DMS 273 treated with DMSO at 0.1 percent for 48 hours (cell line): ENCODE measurements at regions not wholly inside any gene's neighbourhood (a gene's known extent, or its start where the extent isn't known, plus 50 kb on each side); places are given as distances from the start of the nearest gene placed in this dataset.

Experiments used
- DNase-seq: peaks from one replicate; lab custom pipeline; 2025; lab: John Stamatoyannopoulos, UW

DNA sequence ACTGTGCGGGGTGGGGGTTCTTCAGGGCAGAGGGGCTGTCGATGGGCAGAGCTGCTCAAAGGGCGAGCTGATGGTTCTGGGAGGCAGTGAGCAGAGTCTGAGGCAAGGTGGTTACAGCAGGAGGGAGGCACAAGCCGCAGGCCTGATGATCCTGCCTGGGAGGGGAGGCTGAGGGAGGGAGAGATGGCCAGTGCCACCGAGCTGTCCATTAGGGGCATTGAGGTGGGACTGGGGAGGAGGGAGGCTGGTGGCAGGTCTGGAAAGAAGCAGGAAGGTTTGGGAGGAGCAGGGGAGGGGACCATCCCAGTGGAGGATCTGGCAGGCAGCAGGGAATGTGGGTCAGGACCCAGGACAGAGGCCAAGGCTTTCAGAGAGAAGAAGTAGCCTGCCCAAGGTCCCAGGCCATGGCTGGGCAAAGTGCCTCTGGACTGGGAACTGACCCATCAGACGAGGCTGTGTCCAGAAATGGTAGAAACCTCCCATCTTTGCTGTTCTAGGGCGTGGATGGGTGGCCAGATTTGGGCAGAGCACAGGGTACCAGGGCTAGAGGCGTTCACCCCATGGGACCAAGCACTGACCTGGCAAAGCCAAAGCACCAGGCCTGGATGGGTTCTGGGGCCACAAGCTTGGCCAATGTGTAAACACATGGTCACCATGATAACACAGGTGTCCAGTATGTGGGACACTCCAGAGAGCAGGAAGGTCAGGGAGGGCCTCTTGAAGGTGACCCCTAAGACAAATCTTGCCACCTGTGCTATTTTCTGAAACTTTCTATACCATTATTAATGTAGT is 55.5 kb downstream of the INHBB start:
- DNase-seq = no peak

DNA sequence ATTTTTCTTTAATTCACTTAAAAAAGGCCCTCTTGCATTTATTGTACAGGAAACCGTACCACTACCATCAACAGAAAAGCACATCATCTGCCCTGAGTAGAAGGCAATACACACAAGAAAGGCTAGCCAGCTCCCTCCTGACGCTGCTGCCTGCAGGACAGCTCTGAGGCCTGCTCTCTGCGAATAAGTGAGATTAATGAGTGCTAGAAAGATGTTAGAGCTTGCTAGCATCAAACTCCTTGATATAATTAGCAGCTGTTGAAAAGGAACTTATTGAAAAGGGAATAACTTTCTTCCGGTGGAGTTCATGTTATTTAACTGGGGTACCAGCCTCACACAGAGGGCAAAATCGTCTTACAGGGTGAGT is 56.1 kb downstream of the INHBB start:
- no peak for DNase-seq

DNA sequence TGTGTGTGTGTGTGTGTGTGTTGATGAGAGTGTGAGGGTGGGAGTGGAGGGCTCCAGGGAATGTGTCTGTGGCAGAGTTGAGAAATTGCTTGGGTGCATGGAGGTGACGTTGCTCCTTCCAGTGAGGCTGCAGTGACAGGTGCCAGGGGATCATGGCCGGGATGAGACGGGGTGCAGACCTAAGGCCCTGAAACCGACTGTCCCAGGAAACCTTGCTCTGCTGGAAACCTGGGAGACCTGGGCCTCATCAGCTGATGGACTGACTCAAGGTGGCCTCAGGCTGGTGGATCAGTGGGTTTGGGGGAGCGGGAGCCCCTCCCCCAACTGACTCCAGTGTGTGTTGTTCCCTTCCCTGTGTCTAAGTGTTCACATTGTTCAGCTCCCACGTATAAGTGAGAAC is 56.6 kb downstream of the INHBB start:
- no peak for DNase-seq

DNA sequence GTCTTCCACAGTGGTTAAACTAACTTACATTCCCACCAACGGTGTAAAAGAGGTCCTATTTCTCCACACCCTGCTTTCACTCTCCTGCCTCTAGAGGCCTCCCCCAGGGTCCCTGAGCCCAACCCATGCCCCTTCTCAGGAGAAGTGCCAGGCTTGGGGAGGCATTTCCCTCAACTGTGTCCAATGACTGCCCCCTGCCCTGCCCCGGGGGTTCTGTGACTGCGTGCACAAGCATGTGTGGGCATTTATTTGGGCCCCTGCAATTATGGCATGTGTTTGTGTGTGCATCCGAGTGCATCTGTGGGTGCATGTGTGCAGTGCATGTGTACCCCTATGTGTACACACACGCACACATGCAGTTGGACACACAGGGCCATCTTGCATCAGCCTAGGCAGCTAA is 57.3 kb downstream of the INHBB start:
- no peak for DNase-seq

DNA sequence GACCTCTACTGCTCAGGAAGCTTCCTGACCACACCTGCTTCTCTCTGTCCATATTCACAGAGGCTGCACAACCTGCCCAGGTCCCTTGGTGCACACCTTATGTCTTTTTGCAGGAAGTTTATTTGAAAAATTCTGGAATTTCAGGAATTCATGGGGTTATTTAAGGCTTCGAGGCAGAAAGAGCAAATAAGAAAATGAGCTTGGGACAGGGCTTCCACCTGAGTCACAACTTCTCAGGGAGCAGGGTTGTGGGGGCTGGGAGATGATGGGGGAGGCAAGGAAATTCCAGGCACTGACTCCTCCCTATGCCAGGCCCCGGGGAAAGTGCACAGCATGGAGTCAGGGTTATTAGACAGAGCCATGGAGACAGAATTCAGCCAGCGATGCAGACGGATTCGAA is 57.7 kb downstream of the INHBB start:
- no peak for DNase-seq

DNA sequence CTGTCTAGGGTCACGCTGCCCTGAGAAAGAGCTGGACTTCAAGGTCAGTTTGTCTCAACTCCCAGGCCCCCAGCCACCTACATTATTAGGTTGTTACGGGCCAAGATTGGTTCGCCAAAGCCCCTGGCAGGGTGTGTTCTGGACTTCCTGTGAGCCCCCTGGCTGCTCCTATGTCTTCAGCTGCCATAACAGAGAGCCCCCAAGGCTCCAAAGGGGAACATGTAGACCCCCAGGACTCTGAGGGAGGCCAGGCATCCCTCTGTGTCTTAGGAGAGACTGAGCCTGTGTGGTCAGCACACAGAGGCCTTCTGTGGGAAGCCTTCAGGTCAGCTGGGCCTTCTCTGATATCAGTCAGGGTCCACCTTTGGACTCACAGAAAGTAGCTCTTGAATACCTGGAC is 58.3 kb downstream of the INHBB start:
- DNase-seq = no peak

DNA sequence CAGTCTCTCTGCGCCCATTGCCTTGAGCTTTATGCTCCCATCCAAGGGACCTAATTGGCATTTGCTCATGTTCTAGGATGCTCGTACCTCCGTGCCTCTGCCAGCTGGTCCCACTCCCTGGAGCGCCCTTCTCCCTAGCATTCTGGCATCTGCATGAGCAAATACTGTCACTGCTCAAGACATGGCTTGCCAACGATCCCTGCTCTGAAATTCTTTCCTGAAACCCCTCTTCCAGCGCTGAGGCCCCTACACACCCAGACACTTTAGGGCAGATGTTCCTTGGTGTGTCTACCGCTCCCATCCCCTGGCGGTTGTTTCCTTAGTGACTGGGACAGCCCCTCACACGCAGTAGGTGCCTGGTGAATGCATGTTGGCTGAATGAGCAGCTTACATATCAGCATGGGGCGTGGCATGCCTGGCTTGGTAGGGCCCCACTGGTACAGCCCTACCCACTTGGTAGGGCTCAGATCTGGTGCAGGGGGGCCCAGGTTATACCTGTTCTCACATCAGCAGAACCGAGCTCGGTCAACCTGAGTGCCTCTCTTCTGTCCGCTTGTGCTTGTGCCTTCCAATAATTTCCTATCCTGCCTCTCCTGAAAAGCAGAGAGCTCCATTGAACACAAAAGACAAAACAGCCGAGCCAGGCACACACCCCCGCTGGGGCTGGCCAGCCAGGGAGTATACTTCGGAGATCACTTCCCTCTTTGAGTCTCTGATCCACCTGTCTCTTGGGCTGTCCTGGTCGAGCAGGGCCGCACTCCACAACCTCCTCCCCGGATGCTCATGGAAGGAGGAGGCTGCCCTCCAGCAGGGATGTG is 59.2 kb downstream of the INHBB start:
- no peak for DNase-seq

DNA sequence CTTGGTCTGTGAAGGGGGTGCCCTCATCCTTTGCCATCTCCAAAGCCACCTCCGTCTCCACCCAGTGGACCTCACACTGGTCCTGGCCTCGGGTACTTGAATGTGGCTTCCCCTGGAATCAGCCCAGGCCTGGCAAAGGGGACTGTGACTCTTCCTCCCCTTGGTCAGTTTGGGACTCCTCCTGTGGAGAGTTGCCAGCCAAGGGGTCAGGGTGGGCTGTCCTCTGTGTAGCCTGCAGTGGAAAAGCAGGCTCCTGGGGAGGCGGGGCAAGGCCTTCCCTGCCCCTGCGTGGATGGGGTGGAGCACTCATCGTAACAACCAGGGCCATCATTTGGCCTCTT is 59.8 kb downstream of the INHBB start:
- DNase-seq = no peak

DNA sequence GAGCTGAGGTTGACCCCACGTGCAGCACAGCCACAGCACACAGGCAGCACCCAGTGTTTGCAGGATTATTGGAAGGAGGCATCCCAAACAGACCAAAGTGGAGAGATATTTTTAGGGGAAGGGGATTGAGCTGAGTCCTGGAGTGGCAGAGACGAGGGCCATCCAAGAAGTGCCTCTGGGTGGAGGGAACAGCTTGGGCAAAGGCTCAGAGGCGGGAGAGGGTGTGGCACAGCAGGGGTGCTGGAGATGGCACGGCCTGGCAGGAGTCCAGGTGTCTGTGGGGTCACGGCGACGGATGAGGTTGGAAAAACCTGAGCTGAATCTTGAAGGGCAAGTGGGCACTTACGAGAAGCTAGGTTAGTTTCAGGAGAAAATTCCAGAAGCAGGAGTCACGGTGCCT is 60.6 kb downstream of the INHBB start:
- DNase-seq = no peak

DNA sequence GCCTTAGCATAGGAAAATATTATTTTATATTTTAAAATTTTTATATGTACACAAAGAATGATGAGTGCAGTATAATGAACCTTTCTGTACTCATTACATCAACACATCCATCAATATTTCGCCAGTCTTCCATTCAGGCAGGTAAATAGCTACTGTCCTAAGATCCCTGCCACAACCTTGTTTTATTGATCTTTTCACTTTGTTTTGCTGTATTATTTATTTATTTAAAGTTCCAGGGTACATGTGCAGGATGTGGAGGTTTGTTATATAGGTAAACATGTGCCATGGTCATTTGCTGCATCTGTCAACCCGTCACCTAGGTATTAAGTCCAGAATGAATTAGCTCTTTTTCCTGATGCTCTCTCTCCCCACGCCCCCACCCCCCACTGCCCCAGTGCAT is 64.6 kb downstream of the INHBB start:
- no peak for DNase-seq

DNA sequence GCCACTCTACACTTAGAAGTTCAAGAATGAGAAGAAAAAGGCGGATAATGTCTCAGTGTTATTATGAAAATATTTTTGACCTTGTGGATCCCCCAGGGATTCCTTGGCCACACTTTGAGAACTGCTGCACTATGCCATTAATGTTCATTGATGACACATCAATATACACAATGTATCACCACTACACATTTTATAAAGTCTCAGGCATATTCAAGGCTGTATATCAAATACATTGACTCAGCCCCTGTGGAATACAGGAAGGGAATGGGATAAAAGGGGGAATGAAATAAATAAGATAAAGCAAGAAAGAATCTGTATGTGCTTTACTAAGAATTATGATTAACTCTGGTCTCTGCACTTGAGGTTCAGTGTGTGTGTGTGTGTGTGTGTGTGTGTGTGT is 69.1 kb downstream of the INHBB start:
- no peak for DNase-seq

DNA sequence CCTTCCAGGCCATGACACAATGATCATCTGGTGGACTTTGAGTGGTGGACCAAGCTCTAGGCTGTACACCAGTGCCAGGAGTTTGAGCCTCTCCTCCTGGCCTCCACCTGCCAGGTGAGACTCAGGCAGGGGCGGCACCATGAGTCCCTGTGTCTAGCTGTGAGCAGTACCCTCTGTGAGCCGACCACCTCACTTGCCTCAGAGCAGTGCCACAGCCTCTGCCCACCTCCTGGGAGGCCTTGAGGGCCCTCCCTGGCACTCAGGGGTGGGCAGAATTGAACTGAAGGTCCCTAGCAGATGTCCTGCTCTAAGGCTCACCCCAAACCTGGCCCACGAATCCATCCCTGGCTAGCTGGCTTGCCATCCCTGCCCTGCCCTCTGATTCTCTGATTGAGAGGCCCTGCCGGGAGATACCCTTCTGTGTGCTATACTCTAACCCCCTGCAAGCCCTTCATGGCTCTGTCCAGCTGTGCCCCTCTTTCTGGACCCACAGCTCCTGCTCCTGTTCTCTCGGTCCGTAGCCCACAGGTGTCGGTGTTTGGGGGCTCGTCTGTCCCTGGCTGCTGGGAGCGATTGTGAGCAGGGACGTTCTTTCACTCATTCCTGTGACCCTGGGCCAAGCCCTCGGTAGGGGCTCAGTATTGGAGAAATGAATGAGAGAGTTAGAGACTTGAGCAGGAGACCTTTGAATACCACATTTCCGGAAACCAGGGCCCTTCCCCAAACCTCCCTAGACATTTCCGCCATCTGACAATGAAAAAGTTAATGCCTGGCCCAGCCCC is 70.0 kb downstream of the INHBB start:
- no peak for DNase-seq

DNA sequence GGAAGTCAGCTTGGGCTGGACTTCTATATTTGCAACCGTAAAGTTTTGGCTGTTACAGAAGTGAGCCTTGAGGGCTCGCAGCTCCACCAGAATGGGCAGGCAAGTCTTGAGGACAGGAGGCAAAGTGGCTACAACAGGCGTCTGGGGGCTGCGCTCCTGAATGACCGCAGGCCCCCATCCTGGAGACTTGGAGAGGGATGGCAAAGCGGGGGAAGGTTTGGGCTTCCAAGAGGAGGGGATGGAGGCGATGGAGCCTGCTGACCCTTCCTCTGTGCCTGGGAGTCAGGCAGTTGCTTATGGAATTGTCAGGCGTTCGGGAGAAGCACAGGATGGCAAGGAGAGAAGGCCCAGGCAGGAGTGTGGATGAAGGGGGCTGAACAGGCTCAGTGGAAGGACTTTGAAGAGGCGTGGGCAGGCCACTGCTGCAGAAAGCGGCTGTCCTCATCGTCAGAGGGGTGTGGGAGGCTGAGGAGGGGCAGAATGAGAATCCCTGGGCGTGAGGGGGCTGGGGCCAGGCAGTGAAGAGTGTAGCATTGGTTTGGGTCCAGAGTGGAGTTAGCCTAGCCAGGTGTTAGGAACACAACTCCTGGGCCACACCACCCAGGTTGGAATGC is 72.3 kb downstream of the INHBB start:
- no peak for DNase-seq

DNA sequence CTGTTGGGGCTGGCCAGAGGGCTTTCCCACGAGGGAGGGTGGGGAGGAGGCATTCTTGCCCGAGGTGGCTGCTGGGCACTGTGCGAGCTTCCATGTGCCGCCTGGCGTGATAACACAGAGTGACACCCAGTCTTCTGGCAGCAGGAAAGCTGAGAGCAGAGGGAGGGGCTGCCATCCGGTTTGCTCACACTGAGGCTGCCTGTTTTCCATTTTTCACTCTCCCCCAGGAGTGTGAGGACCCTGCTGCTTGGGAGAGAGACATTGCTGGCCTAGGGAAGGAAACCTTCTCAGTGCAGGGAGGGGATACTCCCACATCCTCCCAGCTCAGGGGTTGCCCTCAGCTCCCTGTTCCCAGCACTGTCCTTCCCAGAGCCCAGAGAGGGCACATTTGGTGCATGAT is 73.1 kb downstream of the INHBB start:
- no peak for DNase-seq

DNA sequence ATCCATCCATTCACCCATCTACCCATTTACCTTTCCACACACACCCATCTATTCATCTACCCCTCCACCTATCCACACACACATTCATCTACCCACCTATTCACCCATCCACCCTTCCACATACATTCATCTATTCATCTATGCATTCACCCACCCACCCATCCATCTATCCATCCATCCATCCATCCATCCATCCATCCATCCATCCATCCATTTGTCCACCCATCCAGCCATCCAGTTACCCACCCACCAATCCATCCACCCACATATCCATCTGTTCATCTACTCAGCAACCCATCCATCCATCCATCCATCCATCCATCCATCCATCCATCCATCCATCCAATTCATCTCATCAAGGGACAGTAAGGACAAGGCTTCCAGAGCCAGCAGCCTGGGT is 74.0 kb downstream of the INHBB start:
- DNase-seq = no peak

DNA sequence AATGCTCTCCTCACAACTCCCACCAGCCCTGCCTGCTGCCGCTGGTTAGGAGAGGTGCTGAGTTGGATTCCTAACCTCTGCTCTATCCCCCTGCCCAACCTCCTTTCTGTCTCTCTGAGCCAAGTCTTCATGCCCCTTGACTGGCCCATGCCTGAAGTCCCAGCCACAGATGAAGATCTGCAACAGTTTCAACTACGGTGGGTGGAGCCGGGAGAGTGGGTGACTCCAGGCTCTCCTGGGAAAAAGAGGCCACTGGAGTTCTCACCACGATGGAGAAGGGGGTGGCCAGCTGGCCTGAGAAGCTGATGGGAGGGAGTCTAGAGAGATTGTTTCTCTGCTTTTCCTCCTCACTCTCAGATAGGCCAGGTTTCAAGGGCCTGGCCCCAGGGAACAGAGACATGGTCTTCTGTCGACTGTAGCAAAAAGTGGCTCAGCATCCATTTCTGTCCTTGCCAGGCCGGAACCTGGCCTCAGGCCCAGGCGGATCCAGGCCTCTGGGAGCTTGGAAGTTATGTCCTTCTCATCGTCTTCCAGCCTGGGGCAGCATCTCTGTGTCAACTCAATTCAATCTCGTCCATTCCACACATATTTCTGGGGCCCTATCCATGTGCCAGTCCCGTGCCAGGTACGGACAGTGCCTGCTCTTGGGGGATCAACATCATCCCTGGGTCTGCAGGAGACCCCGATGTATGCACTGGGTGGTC is 75.3 kb downstream of the INHBB start:
- DNase-seq = no peak

DNA sequence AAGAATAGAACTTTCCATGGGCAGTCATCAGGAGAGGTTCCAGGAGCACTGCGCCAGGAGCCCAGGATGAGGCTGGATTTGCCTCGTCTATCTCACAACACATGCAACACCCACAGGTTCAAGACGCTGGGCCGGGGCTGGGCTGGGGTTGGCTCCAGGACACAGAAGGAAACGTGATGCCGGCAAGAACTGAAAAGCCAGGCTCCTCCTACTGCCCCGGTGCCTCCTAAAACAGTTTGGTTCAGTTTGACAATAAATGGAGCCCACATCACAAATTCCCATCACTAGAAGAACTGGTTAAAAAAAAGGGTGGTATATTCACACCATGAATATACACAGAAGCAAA is 75.9 kb downstream of the INHBB start:
- no peak for DNase-seq

DNA sequence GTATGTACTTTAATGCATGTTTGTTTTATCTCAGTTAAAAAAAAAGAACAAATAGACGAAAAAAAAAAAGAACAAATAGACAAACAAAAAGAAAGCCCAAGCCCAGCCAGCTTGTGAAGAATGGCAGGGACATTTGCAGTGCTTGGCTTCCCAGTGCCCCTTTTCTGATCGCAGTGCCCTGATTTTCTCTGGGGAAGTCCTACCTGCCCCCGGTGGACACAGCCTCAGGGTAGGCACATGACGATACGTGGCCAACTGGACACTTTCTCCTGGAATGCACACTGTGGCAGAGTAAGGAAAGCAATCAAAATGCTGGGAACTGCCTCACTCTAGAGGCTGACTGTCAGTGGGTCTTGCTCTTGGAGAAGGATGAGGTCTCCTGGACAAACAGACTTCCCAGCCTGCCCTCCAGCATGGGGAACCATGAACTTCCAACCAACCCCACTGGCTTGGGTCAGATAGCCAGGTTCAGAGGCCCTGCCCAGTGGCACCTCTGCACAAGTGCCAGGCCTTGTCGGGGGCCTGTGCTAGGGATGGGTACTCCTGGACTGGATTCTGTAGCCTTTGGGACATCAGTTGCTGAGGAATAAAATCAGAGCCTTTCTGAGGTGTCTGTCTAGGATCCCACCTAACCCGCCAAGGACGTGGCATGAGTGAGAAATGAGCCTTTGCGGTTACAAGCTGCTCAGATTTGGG is 76.7 kb downstream of the INHBB start:
- DNase-seq = no peak

DNA sequence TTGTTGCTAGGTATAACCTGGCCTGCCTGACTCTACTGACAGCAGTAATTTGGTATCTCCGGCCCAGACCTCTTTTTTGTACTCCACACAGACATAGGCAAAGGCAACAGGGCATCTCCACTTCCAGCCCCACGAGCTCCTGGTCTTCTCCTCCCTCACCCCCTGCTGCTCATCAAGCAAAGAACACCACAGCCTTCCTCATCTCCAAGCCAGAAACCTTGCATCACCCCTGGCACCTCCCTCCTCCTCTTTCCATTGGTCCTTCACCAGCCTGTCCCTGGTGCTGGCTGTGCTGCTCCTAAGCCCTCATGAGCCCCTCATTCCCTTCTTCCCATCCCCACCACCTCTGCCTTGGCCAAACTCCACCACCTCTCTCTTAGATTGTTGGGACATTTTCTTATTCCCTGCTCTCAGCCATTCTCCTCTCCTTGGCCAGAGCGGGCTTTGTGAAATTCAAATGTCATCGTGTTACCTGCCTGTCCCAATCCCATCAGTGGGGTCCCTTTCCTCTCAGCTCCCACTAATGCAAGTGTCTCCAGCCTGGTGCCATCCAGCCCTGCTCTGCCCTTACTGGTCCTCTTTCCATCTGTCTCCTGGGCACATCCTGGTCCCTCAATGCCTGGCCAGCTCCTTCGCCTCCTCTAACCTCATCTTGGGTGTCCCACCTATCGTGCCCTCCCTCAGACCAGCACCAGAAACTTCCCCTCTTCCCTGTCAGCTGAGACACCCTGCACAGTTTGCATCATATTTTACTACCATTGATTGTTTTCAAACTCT is 77.4 kb downstream of the INHBB start:
- DNase-seq = no peak

DNA sequence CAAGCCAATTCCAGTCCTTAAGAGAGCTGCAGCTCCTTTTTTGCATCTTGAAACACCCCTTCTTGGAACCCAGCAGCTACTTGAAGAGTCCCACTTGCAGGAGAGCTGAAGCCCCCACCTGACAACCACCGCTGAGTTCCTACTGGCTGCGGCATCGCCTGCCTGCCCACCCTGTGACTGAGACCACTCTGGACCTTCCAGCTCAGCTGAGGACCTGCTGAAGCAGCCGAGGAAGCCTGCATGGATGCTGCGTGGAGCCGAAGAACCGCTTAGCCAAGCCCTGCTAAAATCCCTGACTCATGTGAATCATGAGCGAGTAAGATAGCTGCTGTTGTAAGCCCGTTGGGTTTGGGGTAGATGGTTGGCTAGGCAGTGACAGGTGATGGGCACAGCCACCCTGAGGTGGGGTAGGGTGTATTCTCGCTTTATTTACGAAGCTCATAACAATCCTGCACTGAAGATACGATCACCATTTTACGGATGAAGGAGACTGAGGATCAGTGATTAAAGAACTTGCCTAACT is 78.4 kb downstream of the INHBB start:
- no peak for DNase-seq
